Tibial artery (tissue), 4 donors: ENCODE measurements at regions not wholly inside any gene's neighbourhood (a gene's known extent, or its start where the extent isn't known, plus 50 kb on each side); places are given as distances from the start of the nearest gene placed in this dataset.

Experiments
- DNase-seq, 2 donors: peaks; one replicate each; pipeline ENCODE4 v3.0.0-alpha.2; 2019
- H3K27ac ChIP-seq, 2 donors: fragments of 200-600 bp; sonication (generic) in 1 of 2; 1 replicate in 1 of 2; 2 replicates in 1 of 2; pipeline ENCODE4 v1.5.1; 2018 to 2019; ENCODE audit warnings: mild to moderate bottlenecking in 1 of 2
- H3K27me3 ChIP-seq, 2 donors: fragments of 200-600 bp; sonication (generic) in 1 of 2; one replicate each; pipeline versions ENCODE4 v1.5.1 to v1.6.0; 2016 to 2019
- H3K36me3 ChIP-seq, 3 donors: fragments of 200-600 bp; sonication (generic) in 2 of 3; one replicate each; pipeline ENCODE4 v1.5.1; 2016 to 2019; ENCODE audit warnings: mild to moderate bottlenecking in 2 of 3
- H3K4me1 ChIP-seq, 4 donors: fragments of 200-600 bp; sonication (generic) in 2 of 4; 1 replicate in 3 of 4; 2 replicates in 1 of 4; pipeline ENCODE4 v1.5.1; 2016 to 2019
- H3K4me3 ChIP-seq, 2 donors: fragments of 200-600 bp; sonication (generic) in 1 of 2; 1 replicate in 1 of 2; 2 replicates in 1 of 2; pipeline ENCODE4 v1.5.1; 2018 to 2019; ENCODE audit warnings: mild to moderate bottlenecking in 2 of 2
- H3K9me3 ChIP-seq, 3 donors: fragments of 200-600 bp; sonication (generic) in 1 of 3; one replicate each; pipeline ENCODE4 v1.5.1; 2016 to 2019
- intact Hi-C: fragments of 100-400 bp; cut with DNase I; formaldehyde crosslinking; loops from one replicate; pipeline ENCODE4 v1.15.0; 2023; ENCODE audit warnings: low total_unique reads
- TF ChIP-seq, protein P1 (sequence below), 2 experiments: fragments of 200-600 bp in 1 of 2; fragments of 450-650 bp in 1 of 2; IDR thresholded peaks; one replicate each; pipeline ENCODE4 v1.5.1; 2017 to 2019; ENCODE audit warnings: antibody characterized with exemption in 2 of 2, mild to moderate bottlenecking in 1 of 2, moderate library complexity in 1 of 2

DNA sequence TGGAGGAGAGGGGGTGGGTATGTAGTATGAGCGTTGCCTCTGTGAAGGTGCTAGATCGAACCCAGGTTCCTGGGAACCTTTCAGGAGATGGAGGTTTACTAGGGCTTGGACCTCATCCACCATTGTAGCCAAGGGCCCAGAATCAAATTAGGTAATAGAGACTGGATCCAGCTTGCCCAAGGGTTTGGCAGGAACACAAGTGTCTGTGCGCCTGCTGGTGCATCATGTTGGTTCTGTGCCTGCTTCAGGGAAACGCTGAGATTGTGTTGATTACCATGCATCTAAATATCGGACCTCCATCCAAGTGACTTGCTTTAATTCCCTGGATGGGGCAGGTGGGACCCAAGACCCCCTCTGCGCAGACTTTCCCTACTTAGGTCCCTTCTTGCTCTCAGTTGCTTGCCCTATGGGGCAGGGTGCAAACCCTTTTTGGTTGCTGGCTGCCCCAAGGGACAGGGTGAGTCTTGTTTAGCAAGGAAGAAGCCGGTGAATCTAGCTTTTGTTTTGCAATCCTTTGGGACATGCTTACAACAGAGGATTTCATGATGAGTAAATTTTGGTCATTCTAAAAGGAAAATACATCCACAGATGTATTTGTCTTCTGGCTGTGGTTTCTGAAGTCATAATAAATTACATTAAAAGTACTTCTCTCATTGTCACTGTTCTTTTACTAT lies 189.8 kb upstream of the PRICKLE1 start:
- intact Hi-C loops, result no loop called here
- Histone ChIP-seq H3K9me3 (no peaks in the 10 kb centered on the region), H3K36me3 (no peaks in the 10 kb centered on the region), H3K4me1 (peaks cover 0 to 4% (median 0%) of the 10 kb centered on the region in 4 donors), H3K4me3 (no peak overlapping the region), H3K27ac (no peak overlapping the region), H3K27me3 (no peaks in the 10 kb centered on the region)
- TF ChIP-seq, protein P1, sequence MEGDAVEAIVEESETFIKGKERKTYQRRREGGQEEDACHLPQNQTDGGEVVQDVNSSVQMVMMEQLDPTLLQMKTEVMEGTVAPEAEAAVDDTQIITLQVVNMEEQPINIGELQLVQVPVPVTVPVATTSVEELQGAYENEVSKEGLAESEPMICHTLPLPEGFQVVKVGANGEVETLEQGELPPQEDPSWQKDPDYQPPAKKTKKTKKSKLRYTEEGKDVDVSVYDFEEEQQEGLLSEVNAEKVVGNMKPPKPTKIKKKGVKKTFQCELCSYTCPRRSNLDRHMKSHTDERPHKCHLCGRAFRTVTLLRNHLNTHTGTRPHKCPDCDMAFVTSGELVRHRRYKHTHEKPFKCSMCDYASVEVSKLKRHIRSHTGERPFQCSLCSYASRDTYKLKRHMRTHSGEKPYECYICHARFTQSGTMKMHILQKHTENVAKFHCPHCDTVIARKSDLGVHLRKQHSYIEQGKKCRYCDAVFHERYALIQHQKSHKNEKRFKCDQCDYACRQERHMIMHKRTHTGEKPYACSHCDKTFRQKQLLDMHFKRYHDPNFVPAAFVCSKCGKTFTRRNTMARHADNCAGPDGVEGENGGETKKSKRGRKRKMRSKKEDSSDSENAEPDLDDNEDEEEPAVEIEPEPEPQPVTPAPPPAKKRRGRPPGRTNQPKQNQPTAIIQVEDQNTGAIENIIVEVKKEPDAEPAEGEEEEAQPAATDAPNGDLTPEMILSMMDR (IDR thresholded peaks at IDR 0.05), result no peak
- DNase-seq, result no peak

DNA sequence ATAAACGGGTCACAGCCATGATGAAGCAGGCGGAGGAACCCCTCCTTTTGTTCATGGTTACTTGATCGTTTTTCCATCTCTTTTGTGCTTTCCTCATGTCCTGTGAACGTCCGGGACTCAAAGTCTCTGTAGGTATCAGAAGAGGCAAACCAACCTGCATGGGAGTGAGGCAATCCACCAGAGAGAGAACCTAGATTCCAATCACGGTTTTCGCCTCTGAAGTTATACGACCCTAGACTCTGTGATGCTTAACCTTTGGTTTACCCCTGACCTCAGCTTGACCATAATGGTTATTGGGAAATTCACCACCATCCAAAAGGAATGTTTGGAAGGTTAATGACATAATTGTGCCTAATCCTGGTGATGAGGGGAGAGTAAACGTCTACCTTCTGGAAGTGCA lies 186.8 kb upstream of the PRICKLE1 start:
- H3K27me3 ChIP-seq, result no peaks in the 10 kb centered on the region
- TF ChIP-seq, protein P1 (IDR thresholded peaks at IDR 0.05), result no peak
- no peak for DNase-seq
- peaks cover 0 to 4% (median 0%) of the 10 kb centered on the region in 4 donors for H3K4me1 ChIP-seq
- H3K4me3 ChIP-seq, result no peak overlapping the region
- H3K9me3 ChIP-seq, result peaks cover 0 to 9% (median 3%) of the 10 kb centered on the region in 3 donors
- no peaks in the 10 kb centered on the region for H3K36me3 ChIP-seq
- intact Hi-C loops, result no loop called here
- H3K27ac ChIP-seq, result no peak overlapping the region

DNA sequence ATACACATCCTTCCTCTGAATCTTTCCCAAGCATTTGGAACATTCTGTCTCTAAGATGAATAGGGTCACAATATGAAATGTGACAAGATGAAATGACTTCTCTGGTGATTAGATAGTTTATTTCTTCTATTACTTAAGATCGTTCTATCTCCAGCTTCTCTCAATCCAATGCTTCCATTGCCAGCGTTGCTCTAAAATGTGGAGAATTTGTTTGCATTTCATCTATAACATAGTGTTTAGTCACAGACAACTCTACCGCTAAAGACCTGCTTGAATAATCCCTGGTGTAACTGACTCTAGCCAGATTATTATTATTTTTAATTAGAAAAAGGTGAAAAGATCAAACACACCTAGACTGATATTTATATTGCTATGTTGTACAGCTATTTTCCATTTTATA lies 184.7 kb upstream of the PRICKLE1 start:
- intact Hi-C loops, result no loop called here
- peaks cover 0 to 9% (median 3%) of the 10 kb centered on the region in 3 donors for H3K9me3 ChIP-seq
- DNase-seq, result no peak
- peaks cover 0 to 2% (median 0%) of the 10 kb centered on the region in 4 donors for H3K4me1 ChIP-seq
- no peaks in the 10 kb centered on the region for H3K27me3 ChIP-seq
- H3K4me3 ChIP-seq, result no peak overlapping the region
- no peak overlapping the region for H3K27ac ChIP-seq
- TF ChIP-seq, protein P1 (IDR thresholded peaks at IDR 0.05), result no peak
- H3K36me3 ChIP-seq, result no peaks in the 10 kb centered on the region

DNA sequence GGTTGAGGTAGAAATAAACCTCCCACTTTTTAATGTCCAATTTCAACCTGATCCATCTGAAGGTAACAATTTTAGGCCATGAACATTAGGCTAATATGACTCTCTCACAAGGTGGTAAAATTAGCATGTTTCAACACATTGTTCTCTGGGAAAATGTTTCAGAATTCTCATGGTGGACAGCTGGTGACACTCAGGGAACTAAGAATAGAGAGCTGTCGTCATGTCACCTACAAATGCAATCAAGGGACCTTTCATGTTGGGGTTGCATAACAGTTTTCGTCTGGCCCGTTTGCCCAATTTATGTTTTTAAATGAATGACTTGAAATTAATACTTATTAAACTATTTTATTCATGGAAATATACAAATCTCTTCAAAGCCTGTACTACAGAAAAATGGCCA lies 180.7 kb upstream of the PRICKLE1 start:
- TF ChIP-seq, protein P1 (IDR thresholded peaks at IDR 0.05), result no peak
- DNase-seq, result no peak
- Histone ChIP-seq H3K4me3 (no peak overlapping the region), H3K27ac (no peak overlapping the region), H3K4me1 (no peaks in the 10 kb centered on the region), H3K27me3 (no peaks in the 10 kb centered on the region), H3K36me3 (no peaks in the 10 kb centered on the region), H3K9me3 (peaks cover 0 to 9% (median 3%) of the 10 kb centered on the region in 3 donors)
- intact Hi-C loops, result no loop called here

DNA sequence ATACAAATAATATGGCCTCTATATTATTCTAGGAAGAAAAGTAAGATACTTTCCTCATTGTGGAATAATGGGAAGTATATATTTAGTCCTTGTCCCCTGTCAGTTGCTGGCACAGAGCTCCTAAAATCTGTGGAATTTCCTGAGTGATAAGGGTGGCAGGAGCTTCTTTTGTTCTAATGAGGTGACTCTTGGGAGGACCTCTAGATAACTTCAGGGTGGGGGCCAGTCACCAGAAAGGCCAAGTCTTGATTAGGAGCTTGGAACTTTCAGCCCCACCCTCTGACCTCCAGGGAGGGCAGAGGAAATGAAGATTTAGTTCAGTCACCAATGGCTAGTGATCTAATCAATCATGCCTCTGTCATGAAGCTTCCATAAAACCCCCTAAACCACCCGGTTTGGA lies 179.9 kb upstream of the PRICKLE1 start:
- TF ChIP-seq, protein P1 (IDR thresholded peaks at IDR 0.05), result no peak
- no peak for DNase-seq
- peaks cover 0 to 9% (median 3%) of the 10 kb centered on the region in 3 donors for H3K9me3 ChIP-seq
- H3K4me1 ChIP-seq, result no peaks in the 10 kb centered on the region
- intact Hi-C loops, result no loop called here
- H3K27ac ChIP-seq, result no peak overlapping the region
- no peaks in the 10 kb centered on the region for H3K36me3 ChIP-seq
- H3K4me3 ChIP-seq, result no peak overlapping the region
- H3K27me3 ChIP-seq, result no peaks in the 10 kb centered on the region
